Neural cell (in vitro differentiated cells): ENCODE measurements at regions not wholly inside any gene's neighbourhood (a gene's known extent, or its start where the extent isn't known, plus 50 kb on each side); places are given as distances from the start of the nearest gene placed in this dataset.

Source experiments
- H2AFZ ChIP-seq: fragments of 200-600, 300-800 bp; sonication (generic), shearing (Covaris generic); 2 replicates; pipeline ENCODE4 v1.6.0; 2014; ENCODE audit warnings: low read depth, mild to moderate bottlenecking, antibody characterized with exemption, low read length, moderate library complexity
- H3F3A ChIP-seq: fragments of 200-600 bp; shearing (Covaris generic); 2 replicates; pipeline ENCODE4 v1.6.1; 2016; ENCODE audit warnings: mild to moderate bottlenecking, moderate library complexity, mixed read lengths, antibody characterized with exemption, low read length; ENCODE audit not compliant: insufficient read depth, poor library complexity, severe bottlenecking
- H3K27ac ChIP-seq: fragments of 200-600, 300-800 bp; sonication (generic), shearing (Covaris generic); 2 replicates; pipeline ENCODE4 v1.5.1; 2014; ENCODE audit warnings: mild to moderate bottlenecking, low read length, moderate library complexity
- H3K27me3 ChIP-seq: fragments of 300-800, 200-600 bp; sonication (generic), shearing (Covaris generic); 2 replicates; pipeline ENCODE4 v1.6.0; 2014; ENCODE audit warnings: mild to moderate bottlenecking, low read depth, low read length, moderate library complexity; ENCODE audit not compliant: insufficient read depth
- H3K36me3 ChIP-seq: fragments of 300-800, 200-600 bp; sonication (generic), shearing (Covaris generic); 2 replicates; pipeline ENCODE4 v1.5.1; 2014; ENCODE audit warnings: mild to moderate bottlenecking, antibody characterized with exemption, low read length, moderate library complexity; ENCODE audit not compliant: insufficient read depth
- H3K4me2 ChIP-seq: fragments of 300-800, 200-600 bp; sonication (generic), shearing (Covaris generic); 2 replicates; pipeline ENCODE4 v1.6.0; 2014; ENCODE audit warnings: mild to moderate bottlenecking, low read length
- H3K4me3 ChIP-seq: fragments of 300-800, 200-600 bp; sonication (generic), shearing (Covaris generic); 2 replicates; pipeline ENCODE4 v1.5.1; 2014; ENCODE audit warnings: mild to moderate bottlenecking, low read length, moderate library complexity
- H3K79me2 ChIP-seq: fragments of 200-600 bp; shearing (Covaris generic); replicated peaks from 2 replicates; pipeline ENCODE4 v1.6.0; 2014; ENCODE audit warnings: mild to moderate bottlenecking, low read length, moderate library complexity; ENCODE audit not compliant: insufficient read depth
- H3K9ac ChIP-seq: fragments of 300-800, 200-600 bp; sonication (generic), shearing (Covaris generic); 2 replicates; pipeline ENCODE4 v1.6.1; 2016; ENCODE audit warnings: mild to moderate bottlenecking, low read length, mixed read lengths
- H3K9me2 ChIP-seq: fragments of 200-600 bp; shearing (Covaris generic); 2 replicates; pipeline ENCODE4 v1.6.1; 2016; ENCODE audit warnings: mild to moderate bottlenecking, low read length, mixed read lengths; ENCODE audit not compliant: insufficient read depth
- H3K9me3 ChIP-seq: fragments of 200-600, 300-800 bp; sonication (generic), shearing (Covaris generic); 2 replicates; pipeline ENCODE4 v1.6.1; 2016; ENCODE audit warnings: mild to moderate bottlenecking, mixed run types, low read length, moderate library complexity, mixed read lengths
- H4K20me1 ChIP-seq: fragments of 200-600 bp; shearing (Covaris generic); 2 replicates; pipeline ENCODE4 v1.6.1; 2016; ENCODE audit warnings: mild to moderate bottlenecking, mixed run types; ENCODE audit not compliant: insufficient read depth
- EP300 ChIP-seq: fragments of 450-650 bp; conservative IDR thresholded peaks from 2 replicates; pipeline ENCODE4 v1.6.1; 2014; ENCODE audit warnings: antibody characterized with exemption, mild to moderate bottlenecking, moderate library complexity; ENCODE audit not compliant: poor library complexity, severe bottlenecking
- EZH2 ChIP-seq: fragments of 200-600, 300-800 bp; shearing (Covaris generic), sonication (generic); IDR thresholded peaks from 2 replicates; pipeline ENCODE4 v1.6.1; 2014; ENCODE audit warnings: antibody characterized with exemption, low read length, borderline replicate concordance, mild to moderate bottlenecking; ENCODE audit not compliant: insufficient read depth, poor library complexity, severe bottlenecking
- MXI1 ChIP-seq: fragments of 450-650 bp; conservative IDR thresholded peaks from 2 replicates; pipeline ENCODE4 v1.6.1; 2014; ENCODE audit warnings: antibody characterized with exemption, mild to moderate bottlenecking; ENCODE audit not compliant: poor library complexity, severe bottlenecking
- POLR2AphosphoS5 ChIP-seq: IDR thresholded peaks from 2 replicates; pipeline ENCODE4 v1.6.1; 2012
- RAD21 ChIP-seq: fragments of 450-650 bp; conservative IDR thresholded peaks from 2 replicates; pipeline ENCODE4 v1.6.1; 2014; ENCODE audit warnings: antibody characterized with exemption, mild to moderate bottlenecking, moderate library complexity
- SMC3 ChIP-seq: fragments of 450-650 bp; conservative IDR thresholded peaks from 2 replicates; pipeline ENCODE4 v1.6.1; 2014; ENCODE audit warnings: antibody characterized with exemption, mild to moderate bottlenecking, moderate library complexity; ENCODE audit not compliant: poor library complexity
- TAF1 ChIP-seq: IDR thresholded peaks from 2 replicates; pipeline ENCODE4 v1.6.1; 2012; ENCODE audit warnings: low read depth
- TF ChIP-seq, protein P1 (sequence below): IDR thresholded peaks from 2 replicates; pipeline ENCODE4 v1.6.1; 2012; ENCODE audit warnings: borderline replicate concordance
- TF ChIP-seq, protein P2 (sequence below): fragments of 450-650 bp; IDR thresholded peaks from 2 replicates; pipeline ENCODE4 v1.5.1; 2014; ENCODE audit warnings: antibody characterized with exemption, mild to moderate bottlenecking, moderate library complexity; ENCODE audit not compliant: poor library complexity, severe bottlenecking

DNA sequence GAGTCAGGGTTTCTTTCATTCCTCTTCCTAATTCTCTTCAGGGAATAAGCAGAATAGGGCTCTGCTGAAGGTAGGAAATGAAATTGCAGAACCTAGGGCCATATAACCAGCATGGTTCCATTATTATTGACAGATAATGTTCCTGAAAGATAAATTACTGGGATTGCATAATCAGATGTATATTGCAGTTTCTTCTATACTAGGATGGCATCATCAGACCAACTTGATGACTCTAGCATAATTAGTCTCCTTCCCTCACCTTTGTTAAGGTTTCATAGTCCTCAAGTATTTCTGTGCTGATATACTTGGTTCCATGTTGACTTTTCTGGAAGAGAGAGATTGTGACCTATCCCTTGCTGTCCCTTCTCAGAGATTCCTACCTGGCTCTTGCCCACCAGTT, 492.3 kb upstream of the LCORL start:
- Histone ChIP-seq H3K9me2 (no peaks in the 10 kb centered on the region), H4K20me1 (no peaks in the 10 kb centered on the region), H3K36me3 (no peaks in the 10 kb centered on the region), H3K27ac (no peak overlapping the region), H3K27me3 (no peaks in the 10 kb centered on the region), H3K4me2 (no peak overlapping the region), H3K79me2 (no peaks in the 10 kb centered on the region), H3K9me3 (no peaks in the 10 kb centered on the region), H2AFZ (no peak overlapping the region), H3K4me3 (no peak overlapping the region), H3K9ac (no peak overlapping the region), H3F3A (no peaks in the 10 kb centered on the region)
- TF ChIP-seq POLR2AphosphoS5: no peak
- no peak for TF ChIP-seq EZH2
- no peak for TF ChIP-seq RAD21
- TF ChIP-seq, protein P1, sequence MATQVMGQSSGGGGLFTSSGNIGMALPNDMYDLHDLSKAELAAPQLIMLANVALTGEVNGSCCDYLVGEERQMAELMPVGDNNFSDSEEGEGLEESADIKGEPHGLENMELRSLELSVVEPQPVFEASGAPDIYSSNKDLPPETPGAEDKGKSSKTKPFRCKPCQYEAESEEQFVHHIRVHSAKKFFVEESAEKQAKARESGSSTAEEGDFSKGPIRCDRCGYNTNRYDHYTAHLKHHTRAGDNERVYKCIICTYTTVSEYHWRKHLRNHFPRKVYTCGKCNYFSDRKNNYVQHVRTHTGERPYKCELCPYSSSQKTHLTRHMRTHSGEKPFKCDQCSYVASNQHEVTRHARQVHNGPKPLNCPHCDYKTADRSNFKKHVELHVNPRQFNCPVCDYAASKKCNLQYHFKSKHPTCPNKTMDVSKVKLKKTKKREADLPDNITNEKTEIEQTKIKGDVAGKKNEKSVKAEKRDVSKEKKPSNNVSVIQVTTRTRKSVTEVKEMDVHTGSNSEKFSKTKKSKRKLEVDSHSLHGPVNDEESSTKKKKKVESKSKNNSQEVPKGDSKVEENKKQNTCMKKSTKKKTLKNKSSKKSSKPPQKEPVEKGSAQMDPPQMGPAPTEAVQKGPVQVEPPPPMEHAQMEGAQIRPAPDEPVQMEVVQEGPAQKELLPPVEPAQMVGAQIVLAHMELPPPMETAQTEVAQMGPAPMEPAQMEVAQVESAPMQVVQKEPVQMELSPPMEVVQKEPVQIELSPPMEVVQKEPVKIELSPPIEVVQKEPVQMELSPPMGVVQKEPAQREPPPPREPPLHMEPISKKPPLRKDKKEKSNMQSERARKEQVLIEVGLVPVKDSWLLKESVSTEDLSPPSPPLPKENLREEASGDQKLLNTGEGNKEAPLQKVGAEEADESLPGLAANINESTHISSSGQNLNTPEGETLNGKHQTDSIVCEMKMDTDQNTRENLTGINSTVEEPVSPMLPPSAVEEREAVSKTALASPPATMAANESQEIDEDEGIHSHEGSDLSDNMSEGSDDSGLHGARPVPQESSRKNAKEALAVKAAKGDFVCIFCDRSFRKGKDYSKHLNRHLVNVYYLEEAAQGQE: no peak
- TF ChIP-seq TAF1: no peak
- TF ChIP-seq MXI1: no peak
- TF ChIP-seq, protein P2, sequence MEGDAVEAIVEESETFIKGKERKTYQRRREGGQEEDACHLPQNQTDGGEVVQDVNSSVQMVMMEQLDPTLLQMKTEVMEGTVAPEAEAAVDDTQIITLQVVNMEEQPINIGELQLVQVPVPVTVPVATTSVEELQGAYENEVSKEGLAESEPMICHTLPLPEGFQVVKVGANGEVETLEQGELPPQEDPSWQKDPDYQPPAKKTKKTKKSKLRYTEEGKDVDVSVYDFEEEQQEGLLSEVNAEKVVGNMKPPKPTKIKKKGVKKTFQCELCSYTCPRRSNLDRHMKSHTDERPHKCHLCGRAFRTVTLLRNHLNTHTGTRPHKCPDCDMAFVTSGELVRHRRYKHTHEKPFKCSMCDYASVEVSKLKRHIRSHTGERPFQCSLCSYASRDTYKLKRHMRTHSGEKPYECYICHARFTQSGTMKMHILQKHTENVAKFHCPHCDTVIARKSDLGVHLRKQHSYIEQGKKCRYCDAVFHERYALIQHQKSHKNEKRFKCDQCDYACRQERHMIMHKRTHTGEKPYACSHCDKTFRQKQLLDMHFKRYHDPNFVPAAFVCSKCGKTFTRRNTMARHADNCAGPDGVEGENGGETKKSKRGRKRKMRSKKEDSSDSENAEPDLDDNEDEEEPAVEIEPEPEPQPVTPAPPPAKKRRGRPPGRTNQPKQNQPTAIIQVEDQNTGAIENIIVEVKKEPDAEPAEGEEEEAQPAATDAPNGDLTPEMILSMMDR: no peak
- no peak for TF ChIP-seq SMC3
- TF ChIP-seq EP300: no peak

DNA sequence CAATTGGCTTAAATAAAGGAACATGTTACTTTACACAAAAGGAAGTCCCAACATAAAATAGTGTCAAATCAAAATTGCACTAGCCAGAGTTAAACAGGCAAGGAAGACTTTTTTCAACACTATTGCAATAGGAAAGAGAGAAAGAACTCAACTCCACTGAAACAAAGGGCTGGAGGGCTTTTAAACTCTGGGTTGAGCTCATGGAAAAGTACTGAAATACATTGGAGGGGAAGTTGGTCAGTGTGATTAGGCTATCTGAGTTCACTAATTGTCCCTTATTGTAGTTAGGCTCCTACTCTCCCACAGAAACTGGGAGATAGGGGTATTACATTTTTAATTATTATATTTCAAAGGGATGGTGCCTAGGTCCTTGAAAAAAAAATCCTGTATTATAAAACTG, 491.2 kb upstream of the LCORL start:
- Histone ChIP-seq H2AFZ (no peak overlapping the region), H3F3A (no peaks in the 10 kb centered on the region)
- TF ChIP-seq, protein P2: no peak
- TF ChIP-seq POLR2AphosphoS5 (no peak), MXI1 (no peak), EP300 (no peak)

More for the DNA sequence above, 491.2 kb upstream of the LCORL start:
- Histone ChIP-seq H3K36me3 (no peaks in the 10 kb centered on the region), H3K4me3 (no peak overlapping the region), H3K9me2 (no peaks in the 10 kb centered on the region), H3K27ac (no peak overlapping the region), H3K4me2 (no peak overlapping the region), H4K20me1 (no peaks in the 10 kb centered on the region), H3K79me2 (no peaks in the 10 kb centered on the region), H3K9me3 (no peaks in the 10 kb centered on the region), H3K9ac (no peak overlapping the region), H3K27me3 (no peaks in the 10 kb centered on the region)
